HCT116 (cell line): ENCODE measurements at regions not wholly inside any gene's neighbourhood (a gene's known extent, or its start where the extent isn't known, plus 50 kb on each side); places are given as distances from the start of the nearest gene placed in this dataset.

Experiments used
- ATAC-seq: fragments of 200-7000 bp; cut with Tn5 transposase; 2 replicates; pipeline ENCODE4 v1.9.1; 2020; ENCODE audit warnings: mild to moderate bottlenecking, moderate library complexity
- BruUV-seq: library from RNA; stranded (reverse); fragments of 400-500 nt; replicated peaks from 2 replicates; lab custom pipeline; 2021; lab: Mats Ljungman, UMichigan
- CTCF ChIA-PET: fragments of 300-600 bp; sonication (Branson Sonifier 250); formaldehyde crosslinking; loops from one replicate; lab custom pipeline; 2021; ENCODE audit warnings: antibody characterized with exemption; lab: Charles Lee
- POLR2A ChIA-PET: fragments of 300-600, 350-600 bp; sonication (Branson Sonifier 250); formaldehyde crosslinking; loops from one replicate; lab custom pipeline; 2021; ENCODE audit warnings: antibody characterized with exemption; lab: Charles Lee
- RAD21 ChIA-PET, 2 experiments: fragments of 300-600 bp; sonication (Branson Sonifier 250); formaldehyde crosslinking; loops; one replicate each; lab custom pipeline; 2023; ENCODE audit warnings: low total read pairs in 2 of 2; ENCODE audit not compliant: uncharacterized antibody in 2 of 2, unreplicated experiment in 2 of 2, low non-redundant PET in 1 of 2; lab: Charles Lee
- DNase-seq: peaks from one replicate; pipeline ENCODE4 v3.0.0-alpha.2; 2010; ENCODE audit warnings: low read depth, low spot score
- H2AFZ ChIP-seq: fragments of 200-600 bp; shearing (Covaris generic), sonication (generic); 2 replicates; pipeline ENCODE4 v1.6.1; 2017; ENCODE audit warnings: low read depth, mixed run types, mixed read lengths, antibody characterized with exemption, low read length; ENCODE audit not compliant: poor library complexity, severe bottlenecking
- H3K27ac ChIP-seq: 2 replicates; pipeline ENCODE4 v1.5.1; 2012; ENCODE audit warnings: low read depth, low read length
- H3K27me3 ChIP-seq: fragments of 200-600 bp; sonication (generic); 2 replicates; pipeline ENCODE4 v1.6.1; 2016; ENCODE audit warnings: mixed run types, low read length, mixed read lengths; ENCODE audit not compliant: insufficient read depth
- H3K36me3 ChIP-seq, 2 experiments: fragments of 200-500 bp in 1 of 2; fragments of 200-600 bp in 1 of 2; sonication (Bioruptor generic) in 1 of 2; sonication (generic) in 1 of 2; 2 replicates each; pipeline versions ENCODE4 v1.5.1 to v1.6.1; 2014 to 2016; ENCODE audit warnings: low read length in 2 of 2, inconsistent platforms in 1 of 2, mixed read lengths in 1 of 2, mixed run types in 1 of 2; ENCODE audit not compliant: insufficient read depth in 2 of 2, control insufficient read depth in 1 of 2
- H3K4me1 ChIP-seq, 2 experiments: fragments of 200-600 bp in 1 of 2; sonication (generic) in 1 of 2; 2 replicates each; pipeline versions ENCODE4 v1.5.1 to v1.6.1; 2012 to 2017; ENCODE audit warnings: low read length in 2 of 2, inconsistent platforms in 1 of 2, mild to moderate bottlenecking in 1 of 2, mixed read lengths in 1 of 2, mixed run types in 1 of 2, moderate library complexity in 1 of 2; ENCODE audit not compliant: insufficient read depth in 2 of 2, control insufficient read depth in 1 of 2
- H3K4me2 ChIP-seq: fragments of 200-600 bp; sonication (generic); 2 replicates; pipeline ENCODE4 v1.6.1; 2017; ENCODE audit warnings: mixed run types, low read length, mixed read lengths
- H3K4me3 ChIP-seq, 2 experiments: fragments of 200-600 bp in 1 of 2; sonication (generic) in 1 of 2; replicated peaks in 1 of 2; 2 replicates each; pipeline ENCODE4 v1.5.1; 2011 to 2016; ENCODE audit warnings: low read length in 2 of 2, control low read depth in 1 of 2, low read depth in 1 of 2, mild to moderate bottlenecking in 1 of 2, mixed read lengths in 1 of 2, mixed run types in 1 of 2
- H3K79me2 ChIP-seq: fragments of 200-600 bp; sonication (generic); 2 replicates; pipeline ENCODE4 v1.6.1; 2017; ENCODE audit warnings: mild to moderate bottlenecking, mixed run types, low read length, moderate library complexity, mixed read lengths; ENCODE audit not compliant: insufficient read depth
- H3K9ac ChIP-seq: fragments of 200-600 bp; sonication (generic); 2 replicates; pipeline ENCODE4 v1.6.1; 2016; ENCODE audit warnings: low read length, mixed read lengths
- H3K9me2 ChIP-seq: fragments of 200-600 bp; sonication (generic), shearing (Covaris generic); 2 replicates; pipeline ENCODE4 v1.6.1; 2017; ENCODE audit warnings: mixed run types, mild to moderate bottlenecking, moderate library complexity; ENCODE audit not compliant: insufficient read depth
- H3K9me3 ChIP-seq, 2 experiments: fragments of 200-500 bp in 1 of 2; fragments of 200-600 bp in 1 of 2; sonication (Bioruptor generic) in 1 of 2; sonication (generic) in 1 of 2; 2 replicates each; pipeline ENCODE4 v1.6.1; 2014 to 2017; ENCODE audit warnings: low read length in 2 of 2, mixed read lengths in 2 of 2, inconsistent platforms in 1 of 2, low read depth in 1 of 2, mild to moderate bottlenecking in 1 of 2, mixed run types in 1 of 2, moderate library complexity in 1 of 2; ENCODE audit not compliant: control insufficient read depth in 1 of 2, insufficient read depth in 1 of 2
- H4K20me1 ChIP-seq: fragments of 200-600 bp; sonication (generic), shearing (Covaris generic); 2 replicates; pipeline ENCODE4 v1.6.1; 2017; ENCODE audit warnings: mixed run types, mild to moderate bottlenecking, moderate library complexity; ENCODE audit not compliant: insufficient read depth
- CBX3 ChIP-seq: IDR thresholded peaks from 2 replicates; pipeline ENCODE4 v1.6.1; 2012; ENCODE audit warnings: low read depth
- CEBPB ChIP-seq: IDR thresholded peaks from 2 replicates; pipeline ENCODE4 v1.6.1; 2012; ENCODE audit warnings: low read depth
- EGR1 ChIP-seq: IDR thresholded peaks from 2 replicates; pipeline ENCODE4 v1.6.1; 2012; ENCODE audit warnings: low read depth
- ELF1 ChIP-seq: IDR thresholded peaks from 2 replicates; pipeline ENCODE4 v1.6.1; 2012; ENCODE audit warnings: low read depth, borderline replicate concordance
- EZH2 ChIP-seq: fragments of 200-600 bp; sonication (generic); IDR thresholded peaks from 2 replicates; pipeline ENCODE4 v1.6.1; 2017; ENCODE audit warnings: antibody characterized with exemption, mixed run types
- EZH2phosphoT487 ChIP-seq: fragments of 200-600 bp; IDR thresholded peaks from 2 replicates; pipeline ENCODE4 v1.6.1; 2018; ENCODE audit warnings: antibody characterized with exemption, borderline replicate concordance
- FOSL1 ChIP-seq: IDR thresholded peaks from 2 replicates; pipeline ENCODE4 v1.6.1; 2012; ENCODE audit warnings: low read depth
- POLR2AphosphoS5 ChIP-seq: IDR thresholded peaks from 2 replicates; pipeline ENCODE4 v1.6.1; 2011; ENCODE audit warnings: mild to moderate bottlenecking, low read depth, low read length, moderate library complexity
- SP1 ChIP-seq: IDR thresholded peaks from 2 replicates; pipeline ENCODE4 v1.6.1; 2012; ENCODE audit warnings: low read depth
- TCF7L2 ChIP-seq: IDR thresholded peaks from 2 replicates; pipeline ENCODE4 v1.7.0; 2011; ENCODE audit warnings: borderline replicate concordance, inconsistent platforms; ENCODE audit not compliant: insufficient read depth, insufficient read length; ENCODE audit errors: extremely low read depth
- YY1 ChIP-seq: IDR thresholded peaks from 2 replicates; pipeline ENCODE4 v1.6.1; 2011; ENCODE audit warnings: low read length, low read depth, moderate library complexity, mild to moderate bottlenecking; ENCODE audit not compliant: insufficient replicate concordance; ENCODE audit errors: extremely low read depth
- intact Hi-C: fragments of 100-400 bp; cut with micrococcal nuclease; formaldehyde crosslinking; loops from 2 replicates; pipeline ENCODE4 v1.10.0; 2022
- TF ChIP-seq, protein P1 (sequence below), 3 experiments: fragments of 200-600 bp in 1 of 3; sonication (generic) in 1 of 3; IDR thresholded peaks in 2 of 3; conservative IDR thresholded peaks in 1 of 3; 2 replicates each; pipeline ENCODE4 v1.5.1; 2012 to 2017; ENCODE audit warnings: low read depth in 2 of 3, low read length in 2 of 3, antibody characterized with exemption in 1 of 3, borderline replicate concordance in 1 of 3, control low read depth in 1 of 3, mild to moderate bottlenecking in 1 of 3, mixed read lengths in 1 of 3, mixed run types in 1 of 3, moderate library complexity in 1 of 3; ENCODE audit not compliant: insufficient read depth in 1 of 3

DNA sequence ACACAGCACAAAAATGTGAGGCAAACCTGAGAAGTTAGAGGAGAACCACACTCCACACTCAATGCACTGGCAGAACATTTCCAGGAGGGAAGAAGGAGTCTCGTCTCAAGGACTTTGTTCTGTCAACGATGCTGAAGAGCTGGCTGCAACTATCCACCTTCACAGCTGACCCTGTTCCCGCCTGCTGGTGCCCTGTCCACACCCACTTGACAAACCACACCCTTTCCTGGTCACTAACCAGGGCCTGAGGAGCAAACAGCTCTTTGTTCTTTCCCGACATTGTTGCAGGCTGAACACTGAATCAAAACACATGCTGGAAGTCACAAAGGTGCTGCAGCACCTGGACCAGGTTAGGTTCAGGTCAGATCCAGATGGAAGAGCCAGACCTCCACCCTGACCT is 92.6 kb upstream of the ARRDC4 start:
- no peak overlapping the region for H3K4me2 ChIP-seq
- BruUV-seq: no TSS peak
- no peaks in the 10 kb centered on the region for H3K9me2 ChIP-seq
- no peaks in the 10 kb centered on the region for H4K20me1 ChIP-seq
- no peaks in the 10 kb centered on the region; the same call in 1 of the 2 replicates for H3K79me2 ChIP-seq
- no peak for ATAC-seq
- no peaks in the 10 kb centered on the region for H3K9me3 ChIP-seq
- no peak overlapping the region for H3K27ac ChIP-seq
- H3K4me1 ChIP-seq: no peaks in the 10 kb centered on the region
- H3K4me3 ChIP-seq: no peak overlapping the region
- no peak overlapping the region for H2AFZ ChIP-seq
- ChIA-PET RAD21 (no interaction called here), CTCF (no interaction called here), POLR2A (no interaction called here)
- no peaks in the 10 kb centered on the region for H3K27me3 ChIP-seq
- TF ChIP-seq YY1 (no peak), ELF1 (no peak), TCF7L2 (no peak), CBX3 (no peak), POLR2AphosphoS5 (no peak), CEBPB (no peak)
- H3K36me3 ChIP-seq: no peaks in the 10 kb centered on the region
- no peak overlapping the region for H3K9ac ChIP-seq
- intact Hi-C loops: no loop called here
- no peak for DNase-seq

DNA sequence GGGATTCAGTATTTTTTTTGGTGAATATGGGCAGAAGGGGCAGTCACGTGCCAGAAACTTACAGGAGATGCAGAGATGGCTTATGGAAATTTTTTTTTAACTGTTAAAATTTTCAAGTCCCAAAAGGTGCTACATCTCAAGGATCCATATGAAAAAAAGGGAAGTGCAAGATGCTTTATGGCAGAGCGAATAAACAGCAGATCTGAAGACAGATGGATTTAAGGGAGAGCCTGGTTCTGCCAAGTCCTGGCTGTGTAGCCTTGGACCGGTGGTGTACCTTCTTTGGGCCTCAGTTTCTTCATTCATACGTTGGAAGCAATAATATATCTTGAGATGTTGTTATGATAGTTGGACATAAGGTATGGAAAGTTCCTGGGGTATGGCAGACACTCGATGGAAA is 91.5 kb upstream of the ARRDC4 start:
- ChIA-PET POLR2A (no interaction called here), CTCF (no interaction called here), RAD21 (no interaction called here)
- H3K4me3 ChIP-seq: no peak overlapping the region
- ATAC-seq (no peak), DNase-seq (no peak)
- no peak overlapping the region for H3K9ac ChIP-seq
- H3K9me2 ChIP-seq: no peaks in the 10 kb centered on the region
- TF ChIP-seq FOSL1 (no peak), POLR2AphosphoS5 (no peak), EZH2phosphoT487 (no peak), EZH2 (no peak), SP1 (no peak), EGR1 (no peak)
- TF ChIP-seq, protein P1, sequence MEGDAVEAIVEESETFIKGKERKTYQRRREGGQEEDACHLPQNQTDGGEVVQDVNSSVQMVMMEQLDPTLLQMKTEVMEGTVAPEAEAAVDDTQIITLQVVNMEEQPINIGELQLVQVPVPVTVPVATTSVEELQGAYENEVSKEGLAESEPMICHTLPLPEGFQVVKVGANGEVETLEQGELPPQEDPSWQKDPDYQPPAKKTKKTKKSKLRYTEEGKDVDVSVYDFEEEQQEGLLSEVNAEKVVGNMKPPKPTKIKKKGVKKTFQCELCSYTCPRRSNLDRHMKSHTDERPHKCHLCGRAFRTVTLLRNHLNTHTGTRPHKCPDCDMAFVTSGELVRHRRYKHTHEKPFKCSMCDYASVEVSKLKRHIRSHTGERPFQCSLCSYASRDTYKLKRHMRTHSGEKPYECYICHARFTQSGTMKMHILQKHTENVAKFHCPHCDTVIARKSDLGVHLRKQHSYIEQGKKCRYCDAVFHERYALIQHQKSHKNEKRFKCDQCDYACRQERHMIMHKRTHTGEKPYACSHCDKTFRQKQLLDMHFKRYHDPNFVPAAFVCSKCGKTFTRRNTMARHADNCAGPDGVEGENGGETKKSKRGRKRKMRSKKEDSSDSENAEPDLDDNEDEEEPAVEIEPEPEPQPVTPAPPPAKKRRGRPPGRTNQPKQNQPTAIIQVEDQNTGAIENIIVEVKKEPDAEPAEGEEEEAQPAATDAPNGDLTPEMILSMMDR (IDR thresholded peaks at IDR 0.05 in 2 of 3, conservative IDR thresholded peaks at IDR 0.05 in 1 of 3; ENCODE audit: borderline replicate concordance in 1 of 3, insufficient read depth in 1 of 3, low read depth in 2 of 3, low read length in 2 of 3): no peak
- intact Hi-C loops: no loop called here
- no peak overlapping the region for H3K27ac ChIP-seq
- no peak overlapping the region for H3K4me2 ChIP-seq
- BruUV-seq: no TSS peak
- no peaks in the 10 kb centered on the region for H3K27me3 ChIP-seq
- H3K9me3 ChIP-seq: no peaks in the 10 kb centered on the region
- no peaks in the 10 kb centered on the region for H4K20me1 ChIP-seq
- no peaks in the 10 kb centered on the region for H3K79me2 ChIP-seq
- H3K4me1 ChIP-seq: no peaks in the 10 kb centered on the region
- no peaks in the 10 kb centered on the region for H3K36me3 ChIP-seq
- H2AFZ ChIP-seq: no peak overlapping the region
